Upper lobe of right lung (tissue), 1 donor: ENCODE measurements at regions not wholly inside any gene's neighbourhood (a gene's known extent, or its start where the extent isn't known, plus 50 kb on each side); places are given as distances from the start of the nearest gene placed in this dataset.
"Not testable (repeated sequence)": the region's sequence is repeated elsewhere in the genome, so short reads cannot be mapped to it uniquely, and the experiment has no call there.

Source experiments
- ATAC-seq: fragments of 200-7000 bp; cut with Tn5 transposase; one replicate; pipeline ENCODE4 v1.9.1; 2020; ENCODE audit warnings: mild to moderate bottlenecking, moderate library complexity
- DNase-seq: peaks from one replicate; pipeline ENCODE4 v3.0.0-alpha.2; 2020
- H3K27ac ChIP-seq: fragments of 200-600 bp; one replicate; pipeline ENCODE4 v1.8.0; 2022
- H3K27me3 ChIP-seq: fragments of 200-600 bp; one replicate; pipeline ENCODE4 v1.8.0; 2022; ENCODE audit warnings: mild to moderate bottlenecking
- H3K36me3 ChIP-seq: fragments of 200-600 bp; one replicate; pipeline ENCODE4 v1.8.0; 2022
- H3K4me1 ChIP-seq: fragments of 200-600 bp; one replicate; pipeline ENCODE4 v1.8.0; 2022
- H3K4me3 ChIP-seq: fragments of 200-600 bp; one replicate; pipeline ENCODE4 v1.8.0; 2022; ENCODE audit warnings: mild to moderate bottlenecking
- H3K9me3 ChIP-seq: fragments of 200-600 bp; one replicate; pipeline ENCODE4 v1.8.0; 2022
- intact Hi-C: fragments of 100-400 bp; cut with DNase I; formaldehyde crosslinking; loops from one replicate; pipeline ENCODE4 v1.11.0; 2022
- TF ChIP-seq, protein P1 (sequence below): fragments of 200-600 bp; IDR thresholded peaks from one replicate; pipeline ENCODE4 v1.8.0; 2022; ENCODE audit warnings: antibody characterized with exemption
- donor health status: DM: no; HTN: yes; CAD: no; lungs with severe emphysema.

DNA sequence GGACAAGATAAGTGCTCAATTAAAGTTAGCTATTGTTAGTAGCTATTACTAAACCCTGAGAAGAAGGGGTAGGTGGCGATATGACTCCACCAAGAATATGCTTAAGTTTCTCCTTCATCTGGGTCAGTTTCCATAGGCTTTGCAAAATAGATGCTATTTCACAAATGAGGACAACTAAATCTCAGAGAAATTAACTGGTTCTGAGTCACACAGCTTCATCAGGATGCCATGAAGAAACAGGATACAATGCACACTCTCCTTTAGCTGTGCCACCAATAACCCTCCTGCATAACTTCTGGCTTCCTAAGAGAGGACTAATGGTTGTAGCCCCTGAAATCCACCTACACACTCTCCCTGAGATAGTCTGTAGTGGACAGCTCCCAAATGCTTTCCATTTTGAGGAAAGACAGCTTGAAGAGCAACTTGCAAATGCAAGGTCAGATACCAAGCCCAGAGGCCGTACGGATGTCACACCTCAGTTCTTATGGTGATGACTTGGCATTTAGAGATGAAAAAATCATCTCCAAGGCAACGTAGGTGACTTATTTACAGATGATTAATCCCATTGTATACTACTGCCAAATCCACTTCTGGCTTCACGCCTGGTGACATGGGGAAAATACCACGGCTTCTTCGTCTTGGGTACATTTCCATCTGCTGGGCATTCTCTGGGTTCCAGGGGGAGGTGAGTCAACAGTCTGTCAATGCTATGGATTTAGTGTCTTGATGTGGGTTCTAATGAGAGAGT lies 251.4 kb upstream of the IL12B start:
- intact Hi-C loops: no loop called here
- peak; percentile 38 for ATAC-seq
- no peak for DNase-seq

DNA sequence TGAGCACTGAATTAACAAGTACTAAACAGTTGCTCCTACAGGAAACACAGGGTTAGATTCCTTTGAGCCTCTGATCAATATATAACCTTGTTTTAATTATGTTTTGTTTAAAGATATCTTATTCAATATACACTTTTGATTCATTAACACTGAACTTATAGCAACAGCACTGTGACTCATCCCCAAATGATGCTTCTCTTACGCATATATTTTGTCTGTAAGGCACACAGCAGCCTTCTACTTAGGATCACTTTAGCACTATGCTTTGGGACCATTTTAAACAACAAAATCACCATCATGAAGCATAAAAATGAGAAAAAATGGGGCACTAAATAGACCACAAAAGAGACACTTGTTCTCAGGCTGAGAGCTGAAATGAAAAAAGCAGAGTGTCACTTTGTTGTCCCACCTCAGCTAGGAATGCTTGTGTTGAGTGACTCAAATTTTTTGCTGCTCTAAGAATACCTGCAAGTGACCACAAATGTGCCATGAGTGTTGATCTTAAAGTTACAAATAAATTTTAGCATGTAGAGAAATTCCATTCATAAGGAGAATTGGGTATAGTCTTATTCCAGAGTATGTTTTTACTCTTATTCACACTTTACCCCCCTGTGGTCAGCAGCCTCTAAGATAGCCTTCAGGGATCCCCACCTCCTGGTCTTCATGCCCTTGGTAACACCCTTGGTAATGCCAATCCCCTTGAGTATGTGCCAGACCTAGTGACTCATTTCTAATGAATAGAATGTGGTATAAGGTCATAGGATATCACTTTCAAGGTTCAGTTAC lies 252.7 kb upstream of the IL12B start:
- peak overlapping the region; percentile 7 for H3K27ac ChIP-seq
- no peaks in the 10 kb centered on the region for H3K4me1 ChIP-seq
- no peaks in the 10 kb centered on the region for H3K27me3 ChIP-seq
- no peaks in the 10 kb centered on the region for H3K9me3 ChIP-seq
- DNase-seq (no peak), ATAC-seq (peak; percentile 69)
- no peaks in the 10 kb centered on the region for H3K36me3 ChIP-seq
- TF ChIP-seq, protein P1, sequence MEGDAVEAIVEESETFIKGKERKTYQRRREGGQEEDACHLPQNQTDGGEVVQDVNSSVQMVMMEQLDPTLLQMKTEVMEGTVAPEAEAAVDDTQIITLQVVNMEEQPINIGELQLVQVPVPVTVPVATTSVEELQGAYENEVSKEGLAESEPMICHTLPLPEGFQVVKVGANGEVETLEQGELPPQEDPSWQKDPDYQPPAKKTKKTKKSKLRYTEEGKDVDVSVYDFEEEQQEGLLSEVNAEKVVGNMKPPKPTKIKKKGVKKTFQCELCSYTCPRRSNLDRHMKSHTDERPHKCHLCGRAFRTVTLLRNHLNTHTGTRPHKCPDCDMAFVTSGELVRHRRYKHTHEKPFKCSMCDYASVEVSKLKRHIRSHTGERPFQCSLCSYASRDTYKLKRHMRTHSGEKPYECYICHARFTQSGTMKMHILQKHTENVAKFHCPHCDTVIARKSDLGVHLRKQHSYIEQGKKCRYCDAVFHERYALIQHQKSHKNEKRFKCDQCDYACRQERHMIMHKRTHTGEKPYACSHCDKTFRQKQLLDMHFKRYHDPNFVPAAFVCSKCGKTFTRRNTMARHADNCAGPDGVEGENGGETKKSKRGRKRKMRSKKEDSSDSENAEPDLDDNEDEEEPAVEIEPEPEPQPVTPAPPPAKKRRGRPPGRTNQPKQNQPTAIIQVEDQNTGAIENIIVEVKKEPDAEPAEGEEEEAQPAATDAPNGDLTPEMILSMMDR: no peak
- H3K4me3 ChIP-seq: no peak overlapping the region
- intact Hi-C loops: no loop called here

More for the DNA sequence above, 251.4 kb upstream of the IL12B start:
- H3K9me3 ChIP-seq: no peaks in the 10 kb centered on the region
- H3K4me1 ChIP-seq: no peaks in the 10 kb centered on the region
- TF ChIP-seq, protein P1: no peak
- H3K27me3 ChIP-seq: no peaks in the 10 kb centered on the region
- no peak overlapping the region for H3K4me3 ChIP-seq
- no peaks in the 10 kb centered on the region for H3K36me3 ChIP-seq
- H3K27ac ChIP-seq: no peak overlapping the region

DNA sequence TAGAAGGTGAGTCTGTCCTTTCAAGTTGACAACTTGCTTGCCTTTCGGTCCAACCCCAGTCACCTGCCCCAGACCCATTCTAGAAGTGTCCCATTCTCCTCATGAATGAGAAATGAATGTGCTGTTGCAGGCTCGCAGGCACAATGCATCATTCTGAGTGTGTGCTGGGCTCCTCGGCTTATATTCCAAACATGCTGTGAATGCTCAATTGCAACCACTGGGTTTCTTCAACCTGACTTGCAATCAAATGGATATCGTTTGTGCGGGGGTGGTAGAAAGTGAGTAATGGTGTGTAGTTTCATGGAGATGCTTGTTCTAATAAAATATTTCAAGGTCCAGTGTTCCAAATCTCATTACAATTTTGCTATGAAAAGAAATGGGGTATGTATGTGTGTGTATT lies 256.6 kb upstream of the IL12B start:
- no peaks in the 10 kb centered on the region for H3K36me3 ChIP-seq
- H3K27ac ChIP-seq: no peak overlapping the region
- intact Hi-C loops: no loop called here
- TF ChIP-seq, protein P1: no peak
- H3K27me3 ChIP-seq: no peaks in the 10 kb centered on the region
- no peak for ATAC-seq
- DNase-seq: no peak
- no peaks in the 10 kb centered on the region for H3K4me1 ChIP-seq
- H3K4me3 ChIP-seq: no peak overlapping the region
- no peaks in the 10 kb centered on the region for H3K9me3 ChIP-seq

DNA sequence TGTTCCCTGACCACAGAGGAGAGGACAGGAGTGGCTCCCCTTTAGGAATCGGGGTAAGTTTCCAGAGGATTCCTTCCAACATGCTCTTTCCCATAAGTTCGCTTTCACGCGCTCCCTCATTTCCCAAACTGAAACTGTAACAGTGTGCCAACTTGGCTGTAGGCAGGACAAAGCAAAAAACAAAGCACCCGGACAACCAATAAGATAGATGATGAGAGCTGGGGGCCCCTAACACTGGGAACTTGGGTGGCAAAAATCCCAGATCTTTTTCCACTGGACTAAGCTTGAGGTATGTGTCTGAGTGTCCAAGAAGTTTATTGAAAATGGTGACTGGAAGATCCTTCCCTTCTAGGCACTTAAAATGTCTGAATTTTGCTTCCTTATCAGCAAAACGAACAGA lies 258.7 kb upstream of the IL12B start:
- Histone ChIP-seq H3K27ac (no peak overlapping the region), H3K4me1 (no peaks in the 10 kb centered on the region), H3K4me3 (no peak overlapping the region), H3K36me3 (no peaks in the 10 kb centered on the region), H3K9me3 (no peaks in the 10 kb centered on the region), H3K27me3 (no peaks in the 10 kb centered on the region)
- DNase-seq (no peak), ATAC-seq (no peak)
- TF ChIP-seq, protein P1: no peak
- intact Hi-C loops: no loop called here

DNA sequence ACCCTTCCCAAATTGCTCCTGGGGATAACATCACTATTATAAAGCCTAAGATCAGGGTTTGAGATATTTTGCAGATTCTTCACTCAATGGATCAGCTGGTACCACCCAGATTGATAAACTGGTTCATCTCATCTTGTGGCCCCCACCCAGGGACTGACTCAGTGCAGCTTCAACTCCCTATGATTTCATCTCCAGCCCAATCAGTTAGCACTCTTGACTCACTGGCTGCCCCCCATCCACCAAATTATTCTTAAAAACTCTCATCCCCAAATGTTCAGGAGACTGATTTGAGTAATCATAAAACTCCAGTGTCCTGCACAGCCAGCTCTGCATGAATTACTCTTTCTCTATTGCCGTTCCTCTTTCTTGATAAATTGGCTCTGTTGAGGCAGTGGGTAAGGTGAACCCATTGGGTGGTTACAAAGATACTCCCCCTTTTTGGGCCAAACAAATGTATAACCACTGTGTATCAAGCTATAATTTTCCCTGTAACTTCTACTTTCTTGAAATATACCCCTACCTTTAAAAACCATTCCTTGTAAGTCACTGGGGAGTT lies 263.3 kb upstream of the IL12B start:
- no peaks in the 10 kb centered on the region for H3K27me3 ChIP-seq
- TF ChIP-seq, protein P1: no peak
- no peaks in the 10 kb centered on the region for H3K36me3 ChIP-seq
- no peak for ATAC-seq
- H3K9me3 ChIP-seq: no peaks in the 10 kb centered on the region
- DNase-seq: no peak
- intact Hi-C loops: no loop called here
- no peak overlapping the region for H3K27ac ChIP-seq
- no peaks in the 10 kb centered on the region for H3K4me1 ChIP-seq
- no peak overlapping the region for H3K4me3 ChIP-seq

DNA sequence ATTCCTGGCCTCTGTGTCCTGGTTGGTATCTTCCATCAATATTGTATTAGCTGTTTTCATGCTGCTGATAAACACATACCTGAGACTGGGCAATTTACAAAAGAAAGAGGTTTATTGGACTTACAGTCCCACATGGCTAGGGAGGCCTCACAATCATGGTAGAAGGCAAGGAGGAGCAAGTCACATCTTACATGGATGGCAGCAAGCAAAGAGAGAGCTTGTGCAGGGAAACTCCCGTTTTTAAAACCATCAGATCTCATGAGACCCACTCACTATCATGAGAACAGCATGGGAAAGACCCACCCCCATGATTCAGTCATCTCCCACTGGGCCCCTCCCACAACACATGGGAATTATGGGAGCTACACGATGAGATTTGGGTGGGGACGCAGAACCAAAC lies 265.3 kb upstream of the IL12B start:
- H3K27ac ChIP-seq, H3K27me3 ChIP-seq, DNase-seq, H3K4me3 ChIP-seq, H3K4me1 ChIP-seq, H3K36me3 ChIP-seq, ATAC-seq, intact Hi-C loops, H3K9me3 ChIP-seq: not testable (repeated sequence)
